ENCODE measurements at regions not wholly inside any gene's neighbourhood (a gene's known extent, or its start where the extent isn't known, plus 50 kb on each side); places are given as distances from the start of the nearest gene placed in this dataset.

- TF ChIP-seq, protein P1, sequence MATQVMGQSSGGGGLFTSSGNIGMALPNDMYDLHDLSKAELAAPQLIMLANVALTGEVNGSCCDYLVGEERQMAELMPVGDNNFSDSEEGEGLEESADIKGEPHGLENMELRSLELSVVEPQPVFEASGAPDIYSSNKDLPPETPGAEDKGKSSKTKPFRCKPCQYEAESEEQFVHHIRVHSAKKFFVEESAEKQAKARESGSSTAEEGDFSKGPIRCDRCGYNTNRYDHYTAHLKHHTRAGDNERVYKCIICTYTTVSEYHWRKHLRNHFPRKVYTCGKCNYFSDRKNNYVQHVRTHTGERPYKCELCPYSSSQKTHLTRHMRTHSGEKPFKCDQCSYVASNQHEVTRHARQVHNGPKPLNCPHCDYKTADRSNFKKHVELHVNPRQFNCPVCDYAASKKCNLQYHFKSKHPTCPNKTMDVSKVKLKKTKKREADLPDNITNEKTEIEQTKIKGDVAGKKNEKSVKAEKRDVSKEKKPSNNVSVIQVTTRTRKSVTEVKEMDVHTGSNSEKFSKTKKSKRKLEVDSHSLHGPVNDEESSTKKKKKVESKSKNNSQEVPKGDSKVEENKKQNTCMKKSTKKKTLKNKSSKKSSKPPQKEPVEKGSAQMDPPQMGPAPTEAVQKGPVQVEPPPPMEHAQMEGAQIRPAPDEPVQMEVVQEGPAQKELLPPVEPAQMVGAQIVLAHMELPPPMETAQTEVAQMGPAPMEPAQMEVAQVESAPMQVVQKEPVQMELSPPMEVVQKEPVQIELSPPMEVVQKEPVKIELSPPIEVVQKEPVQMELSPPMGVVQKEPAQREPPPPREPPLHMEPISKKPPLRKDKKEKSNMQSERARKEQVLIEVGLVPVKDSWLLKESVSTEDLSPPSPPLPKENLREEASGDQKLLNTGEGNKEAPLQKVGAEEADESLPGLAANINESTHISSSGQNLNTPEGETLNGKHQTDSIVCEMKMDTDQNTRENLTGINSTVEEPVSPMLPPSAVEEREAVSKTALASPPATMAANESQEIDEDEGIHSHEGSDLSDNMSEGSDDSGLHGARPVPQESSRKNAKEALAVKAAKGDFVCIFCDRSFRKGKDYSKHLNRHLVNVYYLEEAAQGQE (IDR thresholded peaks at IDR 0.05; ENCODE audit: insufficient read depth in 1 of 2, low read depth in 2 of 2, low read length in 2 of 2) = no peak
- TF ChIP-seq SIN3A (IDR thresholded peaks at IDR 0.05; ENCODE audit: borderline replicate concordance, insufficient read depth, low read length) = no peak
- no peak for TF ChIP-seq POLR2AphosphoS5 (IDR thresholded peaks at IDR 0.05; ENCODE audit: low read depth, low read length)
- no peak for TF ChIP-seq TAF1 (IDR thresholded peaks at IDR 0.05; ENCODE audit: borderline replicate concordance, insufficient read depth, low read length)
- no peak for TF ChIP-seq FOXP2 (optimal IDR thresholded peaks at IDR 0.05; ENCODE audit: borderline replicate concordance, extremely low read depth, extremely low read length, insufficient read depth)
These were observed 434.1 kb downstream of the ZSWIM6 start for GRCh38 chr5:61766141-61766540.

All from PFSK-1 (cell line).